ENCODE measurements at regions not wholly inside any gene's neighbourhood (a gene's known extent, or its start where the extent isn't known, plus 50 kb on each side); places are given as distances from the start of the nearest gene placed in this dataset.

GRCh38 chrX:5575407-5575806, 653.3 kb downstream of the NLGN4X start:
- TF ChIP-seq, protein P1, sequence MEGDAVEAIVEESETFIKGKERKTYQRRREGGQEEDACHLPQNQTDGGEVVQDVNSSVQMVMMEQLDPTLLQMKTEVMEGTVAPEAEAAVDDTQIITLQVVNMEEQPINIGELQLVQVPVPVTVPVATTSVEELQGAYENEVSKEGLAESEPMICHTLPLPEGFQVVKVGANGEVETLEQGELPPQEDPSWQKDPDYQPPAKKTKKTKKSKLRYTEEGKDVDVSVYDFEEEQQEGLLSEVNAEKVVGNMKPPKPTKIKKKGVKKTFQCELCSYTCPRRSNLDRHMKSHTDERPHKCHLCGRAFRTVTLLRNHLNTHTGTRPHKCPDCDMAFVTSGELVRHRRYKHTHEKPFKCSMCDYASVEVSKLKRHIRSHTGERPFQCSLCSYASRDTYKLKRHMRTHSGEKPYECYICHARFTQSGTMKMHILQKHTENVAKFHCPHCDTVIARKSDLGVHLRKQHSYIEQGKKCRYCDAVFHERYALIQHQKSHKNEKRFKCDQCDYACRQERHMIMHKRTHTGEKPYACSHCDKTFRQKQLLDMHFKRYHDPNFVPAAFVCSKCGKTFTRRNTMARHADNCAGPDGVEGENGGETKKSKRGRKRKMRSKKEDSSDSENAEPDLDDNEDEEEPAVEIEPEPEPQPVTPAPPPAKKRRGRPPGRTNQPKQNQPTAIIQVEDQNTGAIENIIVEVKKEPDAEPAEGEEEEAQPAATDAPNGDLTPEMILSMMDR (IDR thresholded peaks at IDR 0.05), result no peak
- TF ChIP-seq ZFX (IDR thresholded peaks at IDR 0.05; ENCODE audit: borderline replicate concordance), result no peak
